SH-SY5Y (cell line): ENCODE measurements at regions not wholly inside any gene's neighbourhood (a gene's known extent, or its start where the extent isn't known, plus 50 kb on each side); places are given as distances from the start of the nearest gene placed in this dataset.

Source experiments
- GATA2 ChIP-seq: IDR thresholded peaks from 2 replicates; pipeline ENCODE4 v1.6.1; 2011; ENCODE audit warnings: mild to moderate bottlenecking, low read depth, low read length
- GATA3 ChIP-seq: IDR thresholded peaks from 2 replicates; pipeline ENCODE4 v1.6.1; 2011; ENCODE audit warnings: low read depth, mild to moderate bottlenecking, low read length, moderate library complexity

DNA sequence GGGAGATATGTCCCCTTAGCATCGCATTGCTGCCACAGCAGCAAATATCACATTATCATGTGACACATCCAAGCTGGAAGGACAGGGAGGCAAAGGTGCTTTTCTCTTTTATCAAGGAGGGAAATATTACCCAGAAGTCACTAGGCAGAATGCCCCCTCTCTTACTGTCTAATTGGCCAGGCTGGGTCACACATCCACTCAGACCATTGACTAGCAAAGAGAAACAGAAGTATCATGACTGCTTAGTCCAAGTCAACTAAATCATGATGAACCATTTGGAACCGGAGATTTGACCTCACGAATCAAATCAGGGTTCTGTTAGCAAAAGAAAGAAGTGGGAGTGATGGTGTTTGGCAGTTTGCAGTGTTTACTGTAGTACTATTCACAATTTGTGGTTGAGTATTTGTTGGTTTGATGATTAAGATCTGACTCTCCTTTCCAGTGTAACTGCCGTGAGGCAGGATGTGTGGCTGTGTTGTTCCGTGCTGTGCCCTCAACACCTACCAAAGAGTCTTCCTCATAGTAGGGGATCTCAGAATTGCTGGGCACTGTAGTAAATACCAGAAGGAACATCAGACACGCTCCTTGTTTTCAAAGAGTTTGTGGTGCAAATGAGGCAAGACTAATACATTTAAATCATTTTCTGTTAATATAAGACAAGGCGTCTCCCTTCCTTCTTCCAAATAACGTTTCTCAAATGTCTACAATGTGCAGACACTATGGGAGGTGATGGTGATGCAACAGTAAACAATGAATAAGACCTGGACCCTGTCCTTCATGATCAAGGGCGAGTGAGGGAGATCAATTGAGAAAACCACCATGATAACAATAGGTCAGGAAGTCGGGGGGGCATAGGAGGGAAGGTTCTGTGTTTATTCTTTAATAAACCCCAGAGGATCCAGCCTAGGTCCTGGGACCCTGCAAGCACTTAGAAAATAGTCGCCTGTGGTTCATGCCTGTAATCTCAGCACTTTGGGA lies 194.4 kb upstream of the CRY1 start:
- TF ChIP-seq GATA3: no peak
- TF ChIP-seq GATA2: no peak

DNA sequence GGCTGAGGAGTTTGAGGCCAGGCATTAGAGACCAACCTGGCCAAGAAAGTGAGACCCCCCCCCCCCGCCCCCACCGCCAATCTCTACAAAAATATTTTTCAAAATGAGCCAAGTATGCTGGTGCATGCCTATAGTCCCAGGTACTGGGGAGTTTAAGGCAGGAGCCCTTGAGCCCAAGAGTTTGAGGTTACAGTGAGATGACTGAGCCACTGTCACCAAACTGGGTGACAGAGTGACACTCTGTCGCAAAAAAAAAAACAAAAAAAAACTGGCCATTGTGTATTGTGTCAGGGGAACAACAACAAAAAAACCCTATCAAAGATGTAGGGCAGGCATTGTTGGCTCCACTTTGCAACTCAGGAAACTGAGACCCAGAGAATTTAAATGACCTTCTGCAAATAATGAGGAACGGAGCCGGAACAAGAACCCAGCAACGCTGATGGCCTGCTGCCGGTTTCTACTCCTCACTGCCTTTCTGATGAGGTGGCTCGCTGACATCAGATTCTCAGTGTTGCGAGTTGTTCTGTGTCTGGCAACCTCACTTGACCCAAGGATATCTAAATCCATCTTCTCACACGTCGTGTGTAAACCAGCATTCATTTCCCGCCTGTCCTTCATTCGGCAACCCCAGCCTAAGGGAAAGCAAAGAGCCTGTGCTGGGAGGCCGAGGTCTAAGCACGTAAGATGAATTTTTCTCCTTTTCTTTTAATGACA lies 195.2 kb upstream of the CRY1 start:
- TF ChIP-seq GATA2: no peak
- TF ChIP-seq GATA3: no peak

DNA sequence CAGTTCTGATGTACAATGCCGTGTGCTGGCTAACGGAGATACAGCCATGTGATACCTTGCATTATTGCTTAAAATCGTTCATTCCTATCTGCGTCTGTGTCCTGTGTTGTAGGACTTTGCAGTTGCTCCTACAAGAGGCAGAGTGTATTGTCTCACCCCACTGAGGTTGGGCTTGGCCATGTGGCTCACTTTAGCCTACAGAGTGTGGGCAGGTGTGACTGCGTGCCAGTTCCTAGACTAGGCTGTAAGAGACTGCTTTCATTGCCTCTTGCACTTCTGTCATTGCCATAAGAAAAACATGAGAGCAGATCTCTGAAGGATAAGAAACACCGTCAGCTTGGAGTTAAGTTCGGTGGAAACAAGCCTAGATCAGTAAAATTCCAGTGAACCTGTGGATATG lies 197.7 kb upstream of the CRY1 start:
- TF ChIP-seq GATA3 (no peak), GATA2 (no peak)

DNA sequence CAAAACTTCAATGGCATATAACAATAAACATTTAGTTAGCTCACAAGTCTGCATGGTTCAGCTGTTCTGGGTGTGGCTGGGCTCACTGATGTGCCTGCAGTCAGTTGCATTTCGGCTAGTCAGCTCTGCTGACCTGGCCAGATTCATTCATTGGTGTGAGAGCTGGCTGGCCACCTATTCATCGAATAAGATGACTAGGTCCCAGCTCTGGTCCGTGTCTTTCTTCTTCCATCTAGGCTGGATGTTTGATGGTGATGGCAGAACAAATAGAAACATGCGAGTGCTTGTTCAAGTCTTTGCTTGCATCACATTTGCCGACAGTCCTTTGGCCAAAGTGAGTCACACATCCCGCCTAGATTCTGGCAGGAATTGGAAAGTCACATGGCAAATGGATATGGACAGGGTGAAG lies 203.3 kb upstream of the CRY1 start:
- TF ChIP-seq GATA2 (no peak), GATA3 (no peak)

DNA sequence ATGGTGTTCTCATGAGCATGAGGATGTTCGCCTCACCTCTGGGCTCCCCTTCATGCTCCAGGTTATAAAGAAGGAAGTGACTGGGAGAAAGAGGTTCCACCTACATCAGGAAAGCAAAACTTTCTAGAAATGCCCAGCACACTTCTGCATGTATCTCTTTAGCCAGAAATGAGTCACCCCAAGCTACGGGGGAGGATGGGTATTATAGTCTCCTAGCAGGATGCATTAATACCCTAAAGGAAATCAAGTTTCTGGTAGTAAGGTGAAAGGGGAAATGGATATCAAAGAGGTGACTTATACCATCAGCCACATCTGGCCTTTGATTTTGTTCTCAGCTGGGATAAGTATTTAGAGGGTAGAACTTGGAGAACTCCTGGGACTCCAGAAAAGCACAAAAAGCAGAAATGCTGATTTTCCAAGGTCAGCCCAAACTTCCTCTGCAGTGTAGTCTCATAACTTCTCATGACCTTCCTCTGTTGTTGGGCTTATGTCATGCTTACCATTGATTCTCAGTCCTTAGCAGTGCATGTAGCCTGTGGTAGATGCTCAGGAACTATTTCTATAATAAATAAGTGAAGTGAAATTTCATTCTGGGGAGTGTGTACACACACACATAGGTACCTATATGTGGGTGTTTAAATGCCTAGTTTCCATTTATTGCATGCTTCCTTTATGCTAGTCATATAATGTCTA lies 209.4 kb upstream of the CRY1 start:
- TF ChIP-seq GATA3: no peak
- no peak for TF ChIP-seq GATA2

DNA sequence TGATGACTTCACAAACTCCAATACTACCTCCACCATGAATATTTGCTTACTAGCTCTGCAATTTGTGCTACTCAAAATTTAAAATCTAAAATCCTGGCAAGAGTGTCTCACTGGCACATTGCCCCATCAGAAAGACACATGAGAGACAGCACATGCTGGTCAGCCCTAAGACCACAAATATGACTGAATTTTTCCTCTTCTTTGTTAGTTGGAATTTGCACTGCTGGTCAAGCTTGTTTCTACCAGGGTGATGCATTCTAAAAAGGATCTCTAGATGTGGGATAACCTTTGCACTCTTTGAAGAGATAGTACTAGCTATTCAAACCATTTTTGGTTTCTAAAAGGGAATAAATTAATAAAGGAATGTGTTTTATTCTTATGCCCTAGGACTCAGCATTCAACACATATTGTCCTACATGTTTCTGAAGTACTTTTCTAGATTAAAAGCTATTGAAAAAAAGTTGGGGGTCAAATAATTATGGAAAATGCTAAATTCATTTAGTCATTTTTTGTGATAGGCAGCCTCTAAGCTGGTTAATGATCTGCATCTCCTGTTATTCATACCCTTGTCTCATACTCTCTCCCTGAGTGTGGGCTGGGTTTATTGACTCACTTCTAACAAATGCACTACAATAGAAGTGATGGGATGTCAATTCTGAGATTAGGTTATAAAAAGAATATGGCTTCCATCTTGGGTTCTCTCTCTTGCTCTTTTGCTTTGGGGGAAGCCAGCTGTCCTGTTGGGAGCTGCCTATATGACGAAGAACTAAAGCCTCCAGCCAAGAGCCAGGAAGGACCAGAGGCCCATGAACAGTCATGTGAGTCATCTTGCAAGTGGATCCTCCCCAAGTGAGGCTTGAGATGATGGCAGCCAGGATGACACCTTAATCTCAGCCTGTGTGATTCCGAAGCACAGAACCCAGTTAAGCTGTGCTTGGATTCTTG lies 211.5 kb upstream of the CRY1 start:
- TF ChIP-seq GATA3: no peak
- no peak for TF ChIP-seq GATA2

DNA sequence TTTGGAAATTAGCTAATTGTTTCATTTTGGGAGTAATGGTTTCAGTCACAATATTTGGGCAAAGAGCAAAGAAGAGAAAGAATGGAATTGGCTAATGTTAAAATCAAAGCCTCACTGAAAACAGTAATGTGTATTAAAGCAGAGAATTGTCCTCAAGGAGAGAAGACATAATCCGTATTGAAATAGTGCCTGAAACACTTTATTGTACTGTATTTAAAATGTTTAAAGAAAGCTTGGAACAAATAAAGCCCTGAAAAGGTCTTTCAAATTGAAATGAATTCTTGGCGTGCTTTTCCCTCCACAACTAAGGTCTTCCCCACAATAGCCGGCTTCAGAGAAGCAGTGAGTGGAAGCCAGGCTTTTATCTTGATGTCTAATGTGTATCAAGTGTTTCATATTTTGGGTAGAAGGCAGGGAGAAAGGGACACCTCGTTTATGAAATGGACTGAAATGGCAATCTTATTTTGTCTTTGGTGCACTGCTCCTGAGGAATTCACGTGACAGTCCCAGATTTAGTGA lies 212.9 kb upstream of the CRY1 start:
- TF ChIP-seq GATA2: no peak
- no peak for TF ChIP-seq GATA3

DNA sequence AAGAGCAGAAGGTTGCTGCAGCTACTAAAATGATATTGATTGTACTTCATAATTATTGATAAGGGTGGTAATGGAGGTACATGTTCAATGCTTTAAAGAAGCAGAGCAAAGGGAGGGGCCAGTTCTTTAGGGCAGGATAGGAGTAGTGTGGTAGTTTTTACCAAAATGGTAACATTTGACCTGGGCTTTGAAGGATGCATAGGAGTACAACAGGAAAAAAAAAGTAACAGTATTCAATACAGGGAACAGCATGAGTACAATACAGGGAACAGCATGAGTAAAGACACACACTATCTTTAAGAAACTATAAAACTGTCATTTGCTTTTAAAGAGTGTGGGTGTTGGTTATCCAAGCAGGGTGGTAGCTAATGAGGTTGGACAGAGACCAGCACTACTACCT lies 215.0 kb upstream of the CRY1 start:
- TF ChIP-seq GATA3 (no peak), GATA2 (no peak)

DNA sequence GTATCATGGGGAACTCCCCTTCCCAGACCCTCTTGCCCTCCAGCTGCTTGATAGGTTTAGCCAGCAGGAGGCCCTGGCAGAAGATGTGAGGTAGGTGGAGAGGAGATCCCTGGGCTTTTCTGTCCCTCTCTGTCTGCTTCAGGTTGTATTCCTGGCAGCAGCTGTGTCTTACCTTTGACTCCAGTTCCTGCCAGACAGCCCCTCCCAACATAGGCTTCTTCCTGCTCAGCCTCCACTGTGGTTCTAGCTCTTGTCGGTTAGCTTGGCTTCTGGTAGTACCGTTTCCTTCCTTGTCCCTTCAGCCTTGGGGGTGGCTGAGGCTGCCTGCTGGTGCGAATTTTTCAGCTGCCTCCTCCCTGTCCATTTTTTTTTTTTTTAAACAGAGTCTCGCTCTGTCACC lies 215.7 kb upstream of the CRY1 start:
- no peak for TF ChIP-seq GATA3
- no peak for TF ChIP-seq GATA2

DNA sequence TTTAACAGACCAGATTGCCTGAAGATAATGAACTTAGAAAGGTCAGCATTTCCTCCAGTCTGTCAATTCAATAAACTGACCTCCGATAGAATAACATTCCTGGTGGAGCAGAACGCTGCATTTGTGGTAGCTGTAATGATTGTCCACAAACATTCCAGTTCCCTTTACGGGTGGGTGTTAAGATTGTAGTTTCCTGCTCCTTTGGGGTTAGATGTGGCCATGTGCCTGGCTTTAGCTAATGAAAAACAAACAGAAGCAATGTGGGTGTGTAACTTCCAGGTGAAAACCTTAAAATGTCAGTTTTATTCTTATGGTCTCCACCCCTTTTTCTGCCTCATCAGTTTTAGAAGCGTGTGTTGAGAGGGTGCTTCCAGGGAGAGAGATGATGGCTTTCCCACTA lies 217.3 kb upstream of the CRY1 start:
- TF ChIP-seq GATA3: no peak
- no peak for TF ChIP-seq GATA2

DNA sequence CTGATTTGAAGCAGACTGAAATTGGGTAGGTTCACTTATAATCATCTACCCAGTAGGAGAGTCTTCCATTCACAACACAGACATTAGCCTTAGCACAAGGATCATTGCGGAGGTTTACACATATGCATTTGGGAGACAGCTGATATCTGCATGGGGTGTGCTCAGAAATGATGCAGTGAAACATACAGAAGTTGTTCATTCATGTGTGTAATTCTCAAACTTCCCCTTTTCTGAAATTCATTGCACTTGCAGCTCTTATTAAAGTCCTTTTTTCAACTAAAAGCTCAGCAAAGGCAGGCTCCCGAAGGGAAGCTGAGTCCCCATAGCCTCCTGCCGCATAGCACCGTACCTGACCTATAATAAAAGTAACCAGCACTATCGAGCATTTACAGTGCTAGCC lies 218.3 kb upstream of the CRY1 start:
- TF ChIP-seq GATA2 (no peak), GATA3 (no peak)

DNA sequence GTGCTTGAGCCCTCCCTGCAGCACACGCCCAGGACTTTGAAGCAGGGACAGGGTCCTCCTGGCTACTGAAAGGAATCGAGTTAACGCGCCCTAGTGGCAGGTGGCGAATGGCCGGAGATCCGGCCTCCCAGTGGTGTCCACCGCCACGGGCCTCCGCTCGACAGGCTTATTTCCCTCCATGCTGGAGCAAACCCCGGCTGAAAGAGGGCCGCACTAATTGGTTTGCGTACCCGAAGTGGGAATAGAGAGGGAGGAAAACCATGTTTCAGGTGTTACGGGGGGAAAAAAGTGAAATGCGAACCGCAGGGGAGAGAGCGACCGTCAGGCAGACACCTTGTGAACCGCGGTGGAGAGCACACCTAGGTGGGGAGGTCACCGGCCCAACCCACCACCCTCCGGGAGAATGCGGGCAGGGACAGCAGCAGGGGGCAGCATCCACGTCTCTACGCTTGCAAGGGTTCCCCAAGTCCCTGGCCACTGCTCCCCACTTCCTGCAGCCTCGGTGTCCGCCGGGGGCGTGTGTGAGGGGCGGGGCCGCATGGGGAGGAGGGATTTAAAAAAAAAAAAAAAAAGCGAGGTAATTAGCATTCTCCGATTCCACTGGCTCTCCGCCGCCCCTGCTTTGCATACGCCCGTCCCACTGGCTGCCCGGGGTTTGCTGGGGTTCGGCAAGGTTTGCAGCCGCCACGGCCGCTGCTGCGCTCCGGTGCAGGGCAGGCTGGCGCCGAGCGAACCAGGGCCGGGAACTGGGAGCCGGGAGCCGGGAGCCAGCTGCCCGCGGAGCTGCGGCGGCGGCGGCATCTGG lies 224.6 kb upstream of the CRY1 start:
- TF ChIP-seq GATA3 (no peak), GATA2 (no peak)

DNA sequence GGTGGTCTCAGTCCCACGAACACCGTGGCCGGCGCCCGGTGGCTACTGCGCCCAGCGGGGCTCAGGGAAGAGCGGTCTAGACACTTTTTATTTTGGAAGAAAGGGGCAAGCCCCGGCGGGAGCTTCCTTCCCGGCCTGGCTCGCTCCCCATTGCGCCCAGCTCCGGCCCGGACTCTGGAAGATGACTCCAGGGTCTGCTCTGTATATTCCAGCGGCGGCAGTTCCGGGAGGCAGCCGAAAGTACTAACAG lies 225.1 kb upstream of the CRY1 start:
- TF ChIP-seq GATA2 (no peak), GATA3 (no peak)
